SK-N-SH (cell line): ENCODE measurements at regions not wholly inside any gene's neighbourhood (a gene's known extent, or its start where the extent isn't known, plus 50 kb on each side); places are given as distances from the start of the nearest gene placed in this dataset.

Source experiments
- MXI1 ChIP-seq: IDR thresholded peaks from 2 replicates; pipeline ENCODE4 v1.6.1; 2012; ENCODE audit warnings: mild to moderate bottlenecking, low read depth, low read length, improper control_type of control experiment
- NFIC ChIP-seq: IDR thresholded peaks from 2 replicates; pipeline ENCODE4 v1.4.0; 2012; ENCODE audit warnings: borderline replicate concordance
- RXRA ChIP-seq: IDR thresholded peaks from 2 replicates; pipeline ENCODE4 v1.4.0; 2012; ENCODE audit warnings: low read depth, mild to moderate bottlenecking, borderline replicate concordance
- TAF1 ChIP-seq: IDR thresholded peaks from 2 replicates; pipeline ENCODE4 v1.6.1; 2012; ENCODE audit warnings: low read depth, mild to moderate bottlenecking, low read length, moderate library complexity, borderline replicate concordance
- USF1 ChIP-seq: IDR thresholded peaks from 2 replicates; pipeline ENCODE4 v1.4.0; 2012; ENCODE audit warnings: low read depth, borderline replicate concordance
- TF ChIP-seq, protein P1 (sequence below): fragments of 200-600 bp; sonication (generic); IDR thresholded peaks from 2 replicates; pipeline ENCODE4 v1.6.1; 2017; ENCODE audit warnings: antibody characterized with exemption, mild to moderate bottlenecking, moderate library complexity
- TF ChIP-seq, protein P2 (sequence below): IDR thresholded peaks from 2 replicates; pipeline ENCODE4 v1.4.0; 2012; ENCODE audit warnings: low read depth
- TF ChIP-seq, protein P3 (sequence below): IDR thresholded peaks from 2 replicates; pipeline ENCODE4 v1.6.1; 2012; ENCODE audit warnings: mild to moderate bottlenecking, low read depth, low read length, moderate library complexity

- TF ChIP-seq, protein P1, sequence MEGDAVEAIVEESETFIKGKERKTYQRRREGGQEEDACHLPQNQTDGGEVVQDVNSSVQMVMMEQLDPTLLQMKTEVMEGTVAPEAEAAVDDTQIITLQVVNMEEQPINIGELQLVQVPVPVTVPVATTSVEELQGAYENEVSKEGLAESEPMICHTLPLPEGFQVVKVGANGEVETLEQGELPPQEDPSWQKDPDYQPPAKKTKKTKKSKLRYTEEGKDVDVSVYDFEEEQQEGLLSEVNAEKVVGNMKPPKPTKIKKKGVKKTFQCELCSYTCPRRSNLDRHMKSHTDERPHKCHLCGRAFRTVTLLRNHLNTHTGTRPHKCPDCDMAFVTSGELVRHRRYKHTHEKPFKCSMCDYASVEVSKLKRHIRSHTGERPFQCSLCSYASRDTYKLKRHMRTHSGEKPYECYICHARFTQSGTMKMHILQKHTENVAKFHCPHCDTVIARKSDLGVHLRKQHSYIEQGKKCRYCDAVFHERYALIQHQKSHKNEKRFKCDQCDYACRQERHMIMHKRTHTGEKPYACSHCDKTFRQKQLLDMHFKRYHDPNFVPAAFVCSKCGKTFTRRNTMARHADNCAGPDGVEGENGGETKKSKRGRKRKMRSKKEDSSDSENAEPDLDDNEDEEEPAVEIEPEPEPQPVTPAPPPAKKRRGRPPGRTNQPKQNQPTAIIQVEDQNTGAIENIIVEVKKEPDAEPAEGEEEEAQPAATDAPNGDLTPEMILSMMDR, result no peak
- TF ChIP-seq USF1 (no peak), MXI1 (no peak), TAF1 (no peak), NFIC (no peak), RXRA (no peak)
- TF ChIP-seq, protein P2, sequence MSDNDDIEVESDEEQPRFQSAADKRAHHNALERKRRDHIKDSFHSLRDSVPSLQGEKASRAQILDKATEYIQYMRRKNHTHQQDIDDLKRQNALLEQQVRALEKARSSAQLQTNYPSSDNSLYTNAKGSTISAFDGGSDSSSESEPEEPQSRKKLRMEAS, result no peak
- TF ChIP-seq, protein P3, sequence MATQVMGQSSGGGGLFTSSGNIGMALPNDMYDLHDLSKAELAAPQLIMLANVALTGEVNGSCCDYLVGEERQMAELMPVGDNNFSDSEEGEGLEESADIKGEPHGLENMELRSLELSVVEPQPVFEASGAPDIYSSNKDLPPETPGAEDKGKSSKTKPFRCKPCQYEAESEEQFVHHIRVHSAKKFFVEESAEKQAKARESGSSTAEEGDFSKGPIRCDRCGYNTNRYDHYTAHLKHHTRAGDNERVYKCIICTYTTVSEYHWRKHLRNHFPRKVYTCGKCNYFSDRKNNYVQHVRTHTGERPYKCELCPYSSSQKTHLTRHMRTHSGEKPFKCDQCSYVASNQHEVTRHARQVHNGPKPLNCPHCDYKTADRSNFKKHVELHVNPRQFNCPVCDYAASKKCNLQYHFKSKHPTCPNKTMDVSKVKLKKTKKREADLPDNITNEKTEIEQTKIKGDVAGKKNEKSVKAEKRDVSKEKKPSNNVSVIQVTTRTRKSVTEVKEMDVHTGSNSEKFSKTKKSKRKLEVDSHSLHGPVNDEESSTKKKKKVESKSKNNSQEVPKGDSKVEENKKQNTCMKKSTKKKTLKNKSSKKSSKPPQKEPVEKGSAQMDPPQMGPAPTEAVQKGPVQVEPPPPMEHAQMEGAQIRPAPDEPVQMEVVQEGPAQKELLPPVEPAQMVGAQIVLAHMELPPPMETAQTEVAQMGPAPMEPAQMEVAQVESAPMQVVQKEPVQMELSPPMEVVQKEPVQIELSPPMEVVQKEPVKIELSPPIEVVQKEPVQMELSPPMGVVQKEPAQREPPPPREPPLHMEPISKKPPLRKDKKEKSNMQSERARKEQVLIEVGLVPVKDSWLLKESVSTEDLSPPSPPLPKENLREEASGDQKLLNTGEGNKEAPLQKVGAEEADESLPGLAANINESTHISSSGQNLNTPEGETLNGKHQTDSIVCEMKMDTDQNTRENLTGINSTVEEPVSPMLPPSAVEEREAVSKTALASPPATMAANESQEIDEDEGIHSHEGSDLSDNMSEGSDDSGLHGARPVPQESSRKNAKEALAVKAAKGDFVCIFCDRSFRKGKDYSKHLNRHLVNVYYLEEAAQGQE, result no peak
These were observed 757.2 kb downstream of the MRPL39 start for GRCh38 chr21:24850121-24850520.
